ENCODE measurements at regions not wholly inside any gene's neighbourhood (a gene's known extent, or its start where the extent isn't known, plus 50 kb on each side); places are given as distances from the start of the nearest gene placed in this dataset.

- Histone ChIP-seq H3K4me3 (no peak overlapping the region), H3K27ac (no peak overlapping the region), H3K4me1 (no peaks in the 10 kb centered on the region), H3K36me3 (no peaks in the 10 kb centered on the region), H3K9me3 (no peaks in the 10 kb centered on the region), H3K27me3 (no peaks in the 10 kb centered on the region)
- WGBS, 2 donors = 77 to 91% methylated on average over 4 of the region's 4 CpGs
- DNase-seq (ENCODE audit: low spot score in 2 of 2) = no peak
- TF ChIP-seq EP300 (IDR thresholded peaks at IDR 0.05) (no peak), POLR2A (IDR thresholded peaks at IDR 0.05) (no peak)
- TF ChIP-seq, protein P1, sequence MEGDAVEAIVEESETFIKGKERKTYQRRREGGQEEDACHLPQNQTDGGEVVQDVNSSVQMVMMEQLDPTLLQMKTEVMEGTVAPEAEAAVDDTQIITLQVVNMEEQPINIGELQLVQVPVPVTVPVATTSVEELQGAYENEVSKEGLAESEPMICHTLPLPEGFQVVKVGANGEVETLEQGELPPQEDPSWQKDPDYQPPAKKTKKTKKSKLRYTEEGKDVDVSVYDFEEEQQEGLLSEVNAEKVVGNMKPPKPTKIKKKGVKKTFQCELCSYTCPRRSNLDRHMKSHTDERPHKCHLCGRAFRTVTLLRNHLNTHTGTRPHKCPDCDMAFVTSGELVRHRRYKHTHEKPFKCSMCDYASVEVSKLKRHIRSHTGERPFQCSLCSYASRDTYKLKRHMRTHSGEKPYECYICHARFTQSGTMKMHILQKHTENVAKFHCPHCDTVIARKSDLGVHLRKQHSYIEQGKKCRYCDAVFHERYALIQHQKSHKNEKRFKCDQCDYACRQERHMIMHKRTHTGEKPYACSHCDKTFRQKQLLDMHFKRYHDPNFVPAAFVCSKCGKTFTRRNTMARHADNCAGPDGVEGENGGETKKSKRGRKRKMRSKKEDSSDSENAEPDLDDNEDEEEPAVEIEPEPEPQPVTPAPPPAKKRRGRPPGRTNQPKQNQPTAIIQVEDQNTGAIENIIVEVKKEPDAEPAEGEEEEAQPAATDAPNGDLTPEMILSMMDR (IDR thresholded peaks at IDR 0.05) = no peak
Observed at GRCh38 chr13:60931858-60932546, 483.6 kb downstream of the PCDH20 start.

GRCh38 chr13:60925686-60926085, 490.0 kb downstream of the PCDH20 start:
- Histone ChIP-seq H3K27me3 (no peaks in the 10 kb centered on the region), H3K4me3 (no peak overlapping the region), H3K9me3 (no peaks in the 10 kb centered on the region), H3K27ac (no peak overlapping the region), H3K4me1 (no peaks in the 10 kb centered on the region), H3K36me3 (no peaks in the 10 kb centered on the region)
- WGBS, 2 donors = 79 to 86% methylated on average over 3 of the region's 3 CpGs
- no peak for DNase-seq (ENCODE audit: low spot score in 2 of 2)
- TF ChIP-seq POLR2A (IDR thresholded peaks at IDR 0.05) (no peak), EP300 (IDR thresholded peaks at IDR 0.05) (no peak)
- TF ChIP-seq, protein P1 (IDR thresholded peaks at IDR 0.05) = no peak

DNA sequence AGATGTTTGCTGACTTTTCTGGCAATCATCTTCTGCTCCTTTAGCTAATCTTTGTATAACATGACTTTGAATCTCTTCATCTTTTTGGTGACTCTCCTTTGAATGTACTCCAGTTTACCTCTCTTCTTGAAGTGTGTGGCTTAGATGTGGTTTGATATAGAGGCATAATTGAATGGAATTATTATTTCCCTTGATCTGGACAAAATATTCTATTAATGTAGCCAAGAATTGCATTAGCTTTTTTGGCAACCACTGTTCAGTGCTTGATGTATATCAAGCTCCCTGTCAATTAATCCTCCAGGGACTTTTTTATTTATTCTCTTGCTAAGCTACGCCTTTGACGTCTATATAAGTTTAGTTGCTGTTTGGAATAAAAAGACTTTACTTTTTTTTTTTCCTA, 490.8 kb downstream of the PCDH20 start:
- H3K36me3 ChIP-seq = no peaks in the 10 kb centered on the region
- no peaks in the 10 kb centered on the region for H3K9me3 ChIP-seq
- TF ChIP-seq EP300 (IDR thresholded peaks at IDR 0.05) (no peak), POLR2A (IDR thresholded peaks at IDR 0.05) (no peak)
- TF ChIP-seq, protein P1 (IDR thresholded peaks at IDR 0.05) = no peak
- no peaks in the 10 kb centered on the region for H3K4me1 ChIP-seq
- no peaks in the 10 kb centered on the region for H3K27me3 ChIP-seq
- H3K4me3 ChIP-seq = no peak overlapping the region
- no peak overlapping the region for H3K27ac ChIP-seq
- WGBS, 2 donors = 76 to 78% methylated on average over 2 of the region's 2 CpGs
- DNase-seq (ENCODE audit: low spot score in 2 of 2) = no peak

GRCh38 chr13:60922576-60923231, 492.9 kb downstream of the PCDH20 start:
- Histone ChIP-seq H3K9me3 (no peaks in the 10 kb centered on the region), H3K27ac (no peak overlapping the region), H3K4me3 (no peak overlapping the region), H3K27me3 (no peaks in the 10 kb centered on the region), H3K4me1 (no peaks in the 10 kb centered on the region), H3K36me3 (no peaks in the 10 kb centered on the region)
- TF ChIP-seq EP300 (IDR thresholded peaks at IDR 0.05) (no peak), POLR2A (IDR thresholded peaks at IDR 0.05) (no peak)
- TF ChIP-seq, protein P1 (IDR thresholded peaks at IDR 0.05) = no peak
- WGBS, 2 donors = 38 to 41% methylated on average over 6 of the region's 6 CpGs
- no peak for DNase-seq (ENCODE audit: low spot score in 2 of 2)

DNA sequence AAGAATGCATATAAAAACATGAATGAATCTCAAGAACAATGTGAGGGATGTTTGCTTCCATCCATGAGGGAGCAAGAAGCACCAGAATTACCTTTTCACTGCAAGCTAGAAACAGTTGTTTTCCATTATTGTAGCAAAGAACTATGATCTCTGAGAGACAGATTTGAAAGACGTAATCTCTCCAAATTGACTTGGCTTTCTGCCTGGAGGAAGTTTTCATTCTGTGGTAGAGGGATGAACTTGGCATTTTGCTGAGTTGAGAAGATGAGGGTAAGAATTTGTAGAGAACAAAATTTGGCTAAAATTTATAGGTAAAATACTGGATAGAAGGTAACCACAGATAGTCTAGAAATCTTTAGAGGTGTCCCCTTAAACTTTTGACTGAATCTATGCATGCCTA, 496.8 kb downstream of the TDRD3 start:
- Histone ChIP-seq H3K27me3 (no peaks in the 10 kb centered on the region), H3K4me1 (no peaks in the 10 kb centered on the region), H3K27ac (no peak overlapping the region), H3K4me3 (no peak overlapping the region), H3K9me3 (no peaks in the 10 kb centered on the region), H3K36me3 (no peaks in the 10 kb centered on the region)
- 6 to 23% methylated on average over 1 of the region's 1 CpG for WGBS, 2 donors
- TF ChIP-seq, protein P1 (IDR thresholded peaks at IDR 0.05) = no peak
- no peak for TF ChIP-seq EP300 (IDR thresholded peaks at IDR 0.05)
- no peak for TF ChIP-seq POLR2A (IDR thresholded peaks at IDR 0.05)
- no peak for DNase-seq (ENCODE audit: low spot score in 2 of 2)

Data from tibial nerve (tissue), 4 donors.